Neural progenitor cell (in vitro differentiated cells): ENCODE measurements at regions not wholly inside any gene's neighbourhood (a gene's known extent, or its start where the extent isn't known, plus 50 kb on each side); places are given as distances from the start of the nearest gene placed in this dataset.

Source experiments
- CTCF ChIP-seq: fragments of 200-600 bp; sonication (generic); IDR thresholded peaks from 2 replicates; pipeline ENCODE4 v1.5.1; 2017; ENCODE audit warnings: antibody characterized with exemption, mild to moderate bottlenecking
- EZH2 ChIP-seq: fragments of 200-600 bp; sonication (generic); IDR thresholded peaks from 2 replicates; pipeline ENCODE4 v1.6.1; 2017; ENCODE audit warnings: antibody characterized with exemption, mild to moderate bottlenecking, moderate library complexity
- EZH2phosphoT487 ChIP-seq: fragments of 200-600 bp; sonication (generic); IDR thresholded peaks from 2 replicates; pipeline ENCODE4 v1.6.1; 2017; ENCODE audit warnings: antibody characterized with exemption

- TF ChIP-seq CTCF (no peak), EZH2phosphoT487 (no peak), EZH2 (no peak)
Observed at GRCh38 chr16:64287655-64288528, 834.0 kb downstream of the CDH11 start.
